DMS79 treated with DMSO at 0.1 percent for 48 hours (cell line): ENCODE measurements at regions not wholly inside any gene's neighbourhood (a gene's known extent, or its start where the extent isn't known, plus 50 kb on each side); places are given as distances from the start of the nearest gene placed in this dataset.
"Not testable (repeated sequence)": the region's sequence is repeated elsewhere in the genome, so short reads cannot be mapped to it uniquely, and the experiment has no call there.

Experiments
- DNase-seq: peaks from one replicate; lab custom pipeline; 2025; lab: John Stamatoyannopoulos, UW

GRCh38 chr1:213585402-213585801, 402.4 kb upstream of the PROX1 start:
- no peak for DNase-seq

- DNase-seq = no peak
Observed at GRCh38 chr1:213585959-213586586, 401.7 kb upstream of the PROX1 start.

GRCh38 chr1:213586587-213586972, 401.2 kb upstream of the PROX1 start:
- DNase-seq = no peak

GRCh38 chr1:213596729-213597128, 391.0 kb upstream of the PROX1 start:
- no peak for DNase-seq

- DNase-seq = no peak
Observed at GRCh38 chr1:213598263-213598662, 389.5 kb upstream of the PROX1 start.

GRCh38 chr1:213600879-213601278, 386.9 kb upstream of the PROX1 start:
- no peak for DNase-seq

- DNase-seq = not testable (repeated sequence)
Observed at GRCh38 chr1:213601705-213602104, 386.1 kb upstream of the PROX1 start.

GRCh38 chr1:213602796-213603486, 384.8 kb upstream of the PROX1 start:
- DNase-seq = no peak

GRCh38 chr1:213604477-213604876, 383.3 kb upstream of the PROX1 start:
- DNase-seq = no peak

- DNase-seq = no peak
Observed at GRCh38 chr1:213605732-213606131, 382.0 kb upstream of the PROX1 start.

GRCh38 chr1:213606252-213606820, 381.4 kb upstream of the PROX1 start:
- no peak for DNase-seq

- no peak for DNase-seq
Observed at GRCh38 chr1:213613549-213613948, 374.2 kb upstream of the PROX1 start.

- no peak for DNase-seq
Observed at GRCh38 chr1:213615226-213615916, 372.4 kb upstream of the PROX1 start.

GRCh38 chr1:213617133-213617532, 370.6 kb upstream of the PROX1 start:
- DNase-seq = no peak

GRCh38 chr1:213618094-213618493, 369.7 kb upstream of the PROX1 start:
- no peak for DNase-seq

- no peak for DNase-seq
Observed at GRCh38 chr1:213619026-213619425, 368.7 kb upstream of the PROX1 start.

GRCh38 chr1:213621077-213621476, 366.7 kb upstream of the PROX1 start:
- no peak for DNase-seq

GRCh38 chr1:213622365-213623063, 365.3 kb upstream of the PROX1 start:
- no peak for DNase-seq

GRCh38 chr1:213623064-213623581, 364.6 kb upstream of the PROX1 start:
- no peak for DNase-seq

GRCh38 chr1:213623862-213624261, 363.9 kb upstream of the PROX1 start:
- DNase-seq = no peak

GRCh38 chr1:213636778-213637177, 351.0 kb upstream of the PROX1 start:
- DNase-seq = not testable (repeated sequence)

- DNase-seq = no peak
Observed at GRCh38 chr1:213641312-213641711, 346.5 kb upstream of the PROX1 start.
